H1 (cell line): ENCODE measurements at regions not wholly inside any gene's neighbourhood (a gene's known extent, or its start where the extent isn't known, plus 50 kb on each side); places are given as distances from the start of the nearest gene placed in this dataset.

Experiments used
- CTCF ChIA-PET: fragments of 300-600 bp; sonication (Branson Sonifier 250); formaldehyde crosslinking; loops from one replicate; lab custom pipeline; 2021; ENCODE audit not compliant: partially characterized antibody; lab: Charles Lee
- POLR2A ChIA-PET: fragments of 300-600 bp; sonication (Branson Sonifier 250); formaldehyde crosslinking; loops from one replicate; lab custom pipeline; 2021; ENCODE audit warnings: inconsistent platforms; ENCODE audit not compliant: partially characterized antibody; lab: Charles Lee
- DNase-seq, 2 experiments: peaks; one replicate each; pipeline versions ENCODE4 v3.0.0 to v3.0.0-alpha.2; 2010 to 2022; ENCODE audit warnings: low spot score in 2 of 2, low read depth in 1 of 2, mixed read lengths in 1 of 2
- FAIRE-seq: peaks from 2 replicates; lab custom pipeline; 2011; peaks lifted over from hg19 to GRCh38; lab: Jason Lieb, UNC
- H2AFZ ChIP-seq: 2 replicates; pipeline ENCODE4 v1.8.1; 2012; ENCODE audit warnings: low read length, inconsistent platforms
- H2AK5ac ChIP-seq: 2 replicates; pipeline ENCODE4 v1.6.1; 2013; ENCODE audit warnings: low read depth, low read length
- H2BK120ac ChIP-seq: replicated peaks from 2 replicates; pipeline ENCODE3; 2013; ENCODE audit warnings: low read depth, low read length, inconsistent platforms
- H2BK12ac ChIP-seq: 2 replicates; pipeline ENCODE4 v1.6.1; 2013; ENCODE audit warnings: low read depth, low read length
- H2BK15ac ChIP-seq: 2 replicates; pipeline ENCODE4 v1.6.1; 2013; ENCODE audit warnings: low read length
- H2BK20ac ChIP-seq: 2 replicates; pipeline ENCODE4 v1.6.1; 2013; ENCODE audit warnings: low read length
- H2BK5ac ChIP-seq: 2 replicates; pipeline ENCODE4 v1.6.1; 2013; ENCODE audit warnings: low read depth, low read length
- H3K14ac ChIP-seq: 2 replicates; pipeline ENCODE4 v1.6.1; 2013; ENCODE audit warnings: inconsistent platforms; ENCODE audit not compliant: insufficient read length
- H3K18ac ChIP-seq: 2 replicates; pipeline ENCODE4 v1.6.1; 2013; ENCODE audit warnings: low read length; ENCODE audit errors: extremely low read depth
- H3K23ac ChIP-seq: 2 replicates; pipeline ENCODE4 v1.6.1; 2013; ENCODE audit warnings: inconsistent platforms; ENCODE audit not compliant: insufficient read length
- H3K23me2 ChIP-seq: 2 replicates; pipeline ENCODE4 v1.6.1; 2013; ENCODE audit warnings: low read depth, low read length
- H3K27ac ChIP-seq: 2 replicates; pipeline ENCODE4 v1.6.1; 2011; ENCODE audit warnings: low read depth, low read length, inconsistent platforms
- H3K27me3 ChIP-seq, 4 experiments: replicated peaks in 1 of 4; 1 replicate in 1 of 4; 2 replicates in 3 of 4; pipeline versions ENCODE4 v1.6.1 to v1.8.1; 2011 to 2013; ENCODE audit warnings: low read length in 3 of 4, mild to moderate bottlenecking in 3 of 4, inconsistent platforms in 2 of 4, mixed read lengths in 2 of 4, moderate library complexity in 1 of 4; ENCODE audit not compliant: control insufficient read depth in 3 of 4, insufficient read depth in 3 of 4; ENCODE audit errors: extremely low read depth in 1 of 4
- H3K36me3 ChIP-seq, 4 experiments: 2 replicates each; pipeline versions ENCODE4 v1.6.1 to v1.8.1; 2011 to 2013; ENCODE audit warnings: mild to moderate bottlenecking in 4 of 4, low read length in 3 of 4, moderate library complexity in 2 of 4, control low read depth in 1 of 4, inconsistent platforms in 1 of 4; ENCODE audit not compliant: insufficient read depth in 4 of 4, control insufficient read depth in 2 of 4
- H3K4ac ChIP-seq: replicated peaks from 2 replicates; pipeline ENCODE3; 2013; ENCODE audit warnings: low read length, low read depth, mixed read lengths, inconsistent platforms; ENCODE audit not compliant: insufficient read length
- H3K4me1 ChIP-seq, 4 experiments: replicated peaks in 1 of 4; 1 replicate in 1 of 4; 2 replicates in 3 of 4; pipeline versions ENCODE4 v1.6.1 to v1.8.1; 2011 to 2013; ENCODE audit warnings: low read length in 3 of 4, inconsistent platforms in 2 of 4, mixed read lengths in 1 of 4; ENCODE audit not compliant: insufficient read depth in 4 of 4, control insufficient read depth in 3 of 4
- H3K4me2 ChIP-seq, 2 experiments: 2 replicates each; pipeline versions ENCODE4 v1.6.1 to v1.8.1; 2011 to 2013; ENCODE audit warnings: low read depth in 2 of 2, low read length in 2 of 2, control low read depth in 1 of 2, inconsistent platforms in 1 of 2, mild to moderate bottlenecking in 1 of 2; ENCODE audit not compliant: insufficient read depth in 1 of 2
- H3K4me3 ChIP-seq, 4 experiments: fragments of 200-600, 300-600 bp in 1 of 4; sonication (generic), shearing (Covaris generic), sonication (Bioruptor Twin) in 1 of 4; 2 replicates each; pipeline versions ENCODE4 v1.5.1 to v1.8.1; 2011 to 2016; ENCODE audit warnings: low read length in 4 of 4, low read depth in 3 of 4, control low read depth in 2 of 4, inconsistent platforms in 2 of 4, mild to moderate bottlenecking in 2 of 4, mixed read lengths in 1 of 4, moderate library complexity in 1 of 4; ENCODE audit not compliant: insufficient read depth in 2 of 4; ENCODE audit errors: extremely low read depth in 1 of 4
- H3K56ac ChIP-seq: replicated peaks from 2 replicates; pipeline ENCODE3; 2013; ENCODE audit warnings: low read depth, mild to moderate bottlenecking, mixed read lengths, low read length, inconsistent platforms; ENCODE audit not compliant: insufficient read length
- H3K79me1 ChIP-seq: 2 replicates; pipeline ENCODE4 v1.6.1; 2013; ENCODE audit warnings: low read depth, low read length, control low read depth
- H3K79me2 ChIP-seq, 2 experiments: 2 replicates each; pipeline versions ENCODE4 v1.6.1 to v1.8.1; 2012 to 2013; ENCODE audit warnings: low read length in 2 of 2, mild to moderate bottlenecking in 2 of 2, inconsistent platforms in 1 of 2; ENCODE audit not compliant: insufficient read depth in 2 of 2, control insufficient read depth in 1 of 2
- H3K9ac ChIP-seq, 4 experiments: replicated peaks in 1 of 4; 1 replicate in 1 of 4; 2 replicates in 3 of 4; pipeline versions ENCODE4 v1.6.1 to v1.8.1; 2011 to 2013; ENCODE audit warnings: low read depth in 3 of 4, low read length in 3 of 4, control low read depth in 2 of 4, mild to moderate bottlenecking in 2 of 4, moderate library complexity in 2 of 4, inconsistent platforms in 1 of 4; ENCODE audit errors: extremely low read depth in 1 of 4
- H3K9me3 ChIP-seq, 2 experiments: 2 replicates each; pipeline versions ENCODE4 v1.6.1 to v1.8.1; 2012 to 2013; ENCODE audit warnings: mild to moderate bottlenecking in 2 of 2, moderate library complexity in 2 of 2, control low read depth in 1 of 2, inconsistent platforms in 1 of 2, low read depth in 1 of 2, low read length in 1 of 2, mixed read lengths in 1 of 2; ENCODE audit not compliant: insufficient read depth in 2 of 2
- H4K20me1 ChIP-seq, 2 experiments: replicated peaks in 1 of 2; 2 replicates each; pipeline versions ENCODE3 to v1.8.1; 2011 to 2013; ENCODE audit warnings: inconsistent platforms in 2 of 2, low read length in 2 of 2, mild to moderate bottlenecking in 1 of 2; ENCODE audit not compliant: insufficient read depth in 2 of 2, control insufficient read depth in 1 of 2
- H4K5ac ChIP-seq: 2 replicates; pipeline ENCODE4 v1.6.1; 2013; ENCODE audit warnings: low read length, low read depth, mixed read lengths, inconsistent platforms; ENCODE audit not compliant: insufficient read length
- H4K8ac ChIP-seq: 2 replicates; pipeline ENCODE4 v1.8.0; 2013; ENCODE audit warnings: mild to moderate bottlenecking, moderate library complexity, low read length, inconsistent platforms; ENCODE audit not compliant: insufficient read depth; ENCODE audit errors: extremely low read depth
- H4K91ac ChIP-seq: replicated peaks from 2 replicates; pipeline ENCODE3; 2013; ENCODE audit warnings: low read length, mixed read lengths, inconsistent platforms; ENCODE audit not compliant: insufficient read length
- whole genome bisulfite sequencing, 2 experiments: shearing (Covaris generic) in 1 of 2; methylation state at CpG; one replicate each; pipeline versions ENCODE4 v1.1.6 to v1.1.7; 2013 to 2015; ENCODE audit warnings: low lambda C conversion rate in 2 of 2, mixed read lengths in 2 of 2, inconsistent platforms in 1 of 2, low coverage in 1 of 2, missing lambda C conversion rate in 1 of 2; ENCODE audit not compliant: insufficient replicate concordance in 2 of 2, insufficient coverage in 1 of 2, insufficient read length in 1 of 2; ENCODE audit errors: extremely low coverage in 1 of 2, missing lambda C conversion rate in 1 of 2; 5-methylcytosine and 5-hydroxymethylcytosine counted together
- TF ChIP-seq, protein P1 (sequence below): IDR thresholded peaks from 2 replicates; pipeline ENCODE4 v1.6.1; 2012; ENCODE audit warnings: inconsistent platforms

DNA sequence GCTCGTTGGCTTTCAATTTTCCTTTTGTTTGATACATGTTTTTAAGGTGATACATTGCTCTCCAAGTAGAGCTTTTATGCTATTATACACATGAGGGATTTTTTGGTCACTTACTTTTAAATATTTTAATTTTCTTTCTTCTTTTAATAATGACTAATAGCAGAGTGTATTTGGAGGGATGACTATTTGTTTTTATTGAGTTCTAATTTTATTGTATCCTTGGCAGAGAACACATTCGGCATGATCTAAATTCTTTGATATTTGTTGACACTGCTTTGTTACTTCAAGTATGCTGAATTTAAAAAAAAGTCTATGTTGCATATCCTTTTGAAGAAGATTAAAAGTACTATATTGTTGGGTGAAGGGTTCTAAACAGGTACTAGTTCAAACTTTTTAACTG lies 149.9 kb upstream of the PDZRN3 start:
- H3K79me1 ChIP-seq, result no peaks in the 10 kb centered on the region
- no peak overlapping the region for H4K5ac ChIP-seq
- DNase-seq, result no peak
- H2AFZ ChIP-seq, result no peak overlapping the region
- H2BK5ac ChIP-seq, result no peak overlapping the region
- no peak overlapping the region for H2BK12ac ChIP-seq
- no peak overlapping the region for H2AK5ac ChIP-seq
- no peak overlapping the region for H3K23ac ChIP-seq
- H3K36me3 ChIP-seq, result no peaks in the 10 kb centered on the region; a peak in 1 of 8 replicates
- H4K8ac ChIP-seq, result no peak overlapping the region
- H3K4me3 ChIP-seq, result no peak overlapping the region
- H3K4me2 ChIP-seq, result no peak overlapping the region
- no peaks in the 10 kb centered on the region; the same call in 1 of the 2 replicates for H3K23me2 ChIP-seq
- no peak overlapping the region for H2BK15ac ChIP-seq
- H2BK20ac ChIP-seq, result no peak overlapping the region
- H3K14ac ChIP-seq, result no peak overlapping the region
- no peaks in the 10 kb centered on the region for H4K20me1 ChIP-seq
- no peak overlapping the region for H3K18ac ChIP-seq
- H2BK120ac ChIP-seq, result no peak overlapping the region
- CTCF ChIA-PET, result interaction anchor here (0.7 to 1.3 kb wide), 2 partner anchors 74 to 192 kb away, joined by 3 to 4 read pairs; no protein-coding TSS in a partner anchor
- no peak overlapping the region for H3K27ac ChIP-seq
- no peak overlapping the region for H3K56ac ChIP-seq
- FAIRE-seq, result no peak
- 0 out of 7 replicates have a peak, but pooled peaks cover 0 to under 1% (median 0%) of the 10 kb centered on the region in 4 experiments for H3K4me1 ChIP-seq
- TF ChIP-seq, protein P1, sequence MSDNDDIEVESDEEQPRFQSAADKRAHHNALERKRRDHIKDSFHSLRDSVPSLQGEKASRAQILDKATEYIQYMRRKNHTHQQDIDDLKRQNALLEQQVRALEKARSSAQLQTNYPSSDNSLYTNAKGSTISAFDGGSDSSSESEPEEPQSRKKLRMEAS, result no peak
- no peak overlapping the region for H4K91ac ChIP-seq
- peaks cover 5 to 7% of the 10 kb centered on the region in 2 experiments for H3K9me3 ChIP-seq
- POLR2A ChIA-PET, result no interaction called here
- no peak overlapping the region for H3K4ac ChIP-seq
- H3K79me2 ChIP-seq, result no peaks in the 10 kb centered on the region
- no peaks in the 10 kb centered on the region for H3K27me3 ChIP-seq
- 88% methylated on average over 2 of the region's 2 CpGs; no CpG with 5 or more reads in 1 of the 2 experiments for WGBS, 2 experiments
- no peak overlapping the region for H3K9ac ChIP-seq
